Astrocyte (in vitro differentiated cells and primary cell): ENCODE measurements at regions not wholly inside any gene's neighbourhood (a gene's known extent, or its start where the extent isn't known, plus 50 kb on each side); places are given as distances from the start of the nearest gene placed in this dataset.

Source experiments
- DNase-seq: peaks from one replicate; pipeline ENCODE4 v3.0.0-alpha.2; 2010; ENCODE audit warnings: low read depth
- FAIRE-seq: peaks from 2 replicates; lab custom pipeline; 2011; peaks lifted over from hg19 to GRCh38; lab: Jason Lieb, UNC
- H2AFZ ChIP-seq: 2 replicates; pipeline ENCODE4 v1.6.0; 2012; ENCODE audit warnings: low read depth, low read length, inconsistent platforms
- H3K27ac ChIP-seq: 2 replicates; pipeline ENCODE4 v1.5.1; 2011; ENCODE audit warnings: low read depth, low read length, inconsistent platforms
- H3K27me3 ChIP-seq: 2 replicates; pipeline ENCODE4 v1.6.0; 2011; ENCODE audit warnings: low read length, inconsistent platforms; ENCODE audit not compliant: insufficient read depth
- H3K36me3 ChIP-seq: 2 replicates; pipeline ENCODE4 v1.5.1; 2011; ENCODE audit warnings: low read length, inconsistent platforms; ENCODE audit not compliant: insufficient read depth
- H3K4me1 ChIP-seq: 2 replicates; pipeline ENCODE4 v1.5.1; 2011; ENCODE audit warnings: low read length, inconsistent platforms; ENCODE audit not compliant: insufficient read depth
- H3K4me2 ChIP-seq: 2 replicates; pipeline ENCODE4 v1.6.0; 2012; ENCODE audit warnings: low read length, inconsistent platforms
- H3K4me3 ChIP-seq: 2 replicates; pipeline ENCODE4 v1.5.1; 2011; ENCODE audit warnings: low read depth, mild to moderate bottlenecking, low read length, inconsistent platforms; ENCODE audit not compliant: insufficient read depth
- H3K79me2 ChIP-seq: 2 replicates; pipeline ENCODE4 v1.6.0; 2012; ENCODE audit warnings: mild to moderate bottlenecking, low read length, inconsistent platforms; ENCODE audit not compliant: insufficient read depth
- H3K9ac ChIP-seq: 2 replicates; pipeline ENCODE4 v1.6.0; 2012; ENCODE audit warnings: mild to moderate bottlenecking, low read length, inconsistent platforms
- H3K9me3 ChIP-seq: 2 replicates; pipeline ENCODE4 v1.5.1; 2012; ENCODE audit warnings: low read depth, mild to moderate bottlenecking, low read length, inconsistent platforms; ENCODE audit not compliant: insufficient read depth
- H4K20me1 ChIP-seq: 2 replicates; pipeline ENCODE4 v1.6.0; 2012; ENCODE audit warnings: low read length, inconsistent platforms; ENCODE audit not compliant: insufficient read depth
- H3K27ac Mint-ChIP-seq: one replicate; pipeline ENCODE4 v1.8.0; 2021; ENCODE audit warnings: mild to moderate bottlenecking, mixed read lengths; ENCODE audit not compliant: unreplicated experiment
- H3K27me3 Mint-ChIP-seq: one replicate; pipeline ENCODE4 v1.8.0; 2021; ENCODE audit warnings: low read depth, mixed read lengths; ENCODE audit not compliant: unreplicated experiment
- H3K36me3 Mint-ChIP-seq: one replicate; pipeline ENCODE4 v1.8.0; 2021; ENCODE audit warnings: low read depth, mixed read lengths; ENCODE audit not compliant: unreplicated experiment
- H3K4me1 Mint-ChIP-seq: one replicate; pipeline ENCODE4 v1.8.0; 2021; ENCODE audit warnings: low read depth, mixed read lengths; ENCODE audit not compliant: unreplicated experiment
- H3K4me3 Mint-ChIP-seq: one replicate; pipeline ENCODE4 v1.8.0; 2021; ENCODE audit warnings: mild to moderate bottlenecking, moderate library complexity, mixed read lengths; ENCODE audit not compliant: unreplicated experiment
- H3K9me3 Mint-ChIP-seq: one replicate; pipeline ENCODE4 v1.8.0; 2021; ENCODE audit warnings: mild to moderate bottlenecking, mixed read lengths; ENCODE audit not compliant: unreplicated experiment
- EZH2 ChIP-seq: IDR thresholded peaks from 2 replicates; pipeline ENCODE4 v1.6.1; 2012; ENCODE audit warnings: mild to moderate bottlenecking, low read length, inconsistent platforms; ENCODE audit not compliant: insufficient read depth
- TF ChIP-seq, protein P1 (sequence below): IDR thresholded peaks from 2 replicates; pipeline ENCODE4 v1.5.1; 2011; ENCODE audit warnings: low read depth, mild to moderate bottlenecking, inconsistent platforms, low read length, moderate library complexity; ENCODE audit not compliant: insufficient read depth

DNA sequence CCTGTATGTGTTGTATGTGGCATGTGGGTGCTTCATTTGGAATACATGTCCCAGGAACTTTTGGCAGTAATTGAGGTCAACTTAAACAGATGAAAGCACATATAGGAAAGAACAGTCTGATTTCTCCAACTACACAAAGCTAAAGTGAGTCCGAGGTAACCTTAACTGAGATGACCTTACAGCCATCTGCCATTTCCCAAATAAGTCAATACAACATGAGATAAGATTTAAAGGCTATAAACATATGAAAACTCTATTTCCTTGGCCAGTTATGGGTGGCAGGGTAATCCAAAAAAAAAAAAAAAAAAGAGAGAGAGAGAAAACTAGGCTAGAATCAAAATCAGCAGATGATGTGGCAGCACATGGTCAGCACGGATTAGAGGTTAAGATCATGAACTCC is 1068.3 kb downstream of the KHDRBS2 start:
- Mint-ChIP-seq H3K4me1 (no peaks in the 10 kb centered on the region), H3K4me3 (no peak overlapping the region), H3K27me3 (no peaks in the 10 kb centered on the region), H3K27ac (no peak overlapping the region), H3K9me3 (no peaks in the 10 kb centered on the region), H3K36me3 (no peaks in the 10 kb centered on the region)
- no peak overlapping the region for H2AFZ ChIP-seq
- no peaks in the 10 kb centered on the region for H3K27me3 ChIP-seq
- H3K4me1 ChIP-seq = no peaks in the 10 kb centered on the region
- no peaks in the 10 kb centered on the region for H3K79me2 ChIP-seq
- H4K20me1 ChIP-seq = no peaks in the 10 kb centered on the region
- no peak overlapping the region for H3K27ac ChIP-seq
- DNase-seq (no peak), FAIRE-seq (no peak)
- TF ChIP-seq EZH2 = no peak
- TF ChIP-seq, protein P1, sequence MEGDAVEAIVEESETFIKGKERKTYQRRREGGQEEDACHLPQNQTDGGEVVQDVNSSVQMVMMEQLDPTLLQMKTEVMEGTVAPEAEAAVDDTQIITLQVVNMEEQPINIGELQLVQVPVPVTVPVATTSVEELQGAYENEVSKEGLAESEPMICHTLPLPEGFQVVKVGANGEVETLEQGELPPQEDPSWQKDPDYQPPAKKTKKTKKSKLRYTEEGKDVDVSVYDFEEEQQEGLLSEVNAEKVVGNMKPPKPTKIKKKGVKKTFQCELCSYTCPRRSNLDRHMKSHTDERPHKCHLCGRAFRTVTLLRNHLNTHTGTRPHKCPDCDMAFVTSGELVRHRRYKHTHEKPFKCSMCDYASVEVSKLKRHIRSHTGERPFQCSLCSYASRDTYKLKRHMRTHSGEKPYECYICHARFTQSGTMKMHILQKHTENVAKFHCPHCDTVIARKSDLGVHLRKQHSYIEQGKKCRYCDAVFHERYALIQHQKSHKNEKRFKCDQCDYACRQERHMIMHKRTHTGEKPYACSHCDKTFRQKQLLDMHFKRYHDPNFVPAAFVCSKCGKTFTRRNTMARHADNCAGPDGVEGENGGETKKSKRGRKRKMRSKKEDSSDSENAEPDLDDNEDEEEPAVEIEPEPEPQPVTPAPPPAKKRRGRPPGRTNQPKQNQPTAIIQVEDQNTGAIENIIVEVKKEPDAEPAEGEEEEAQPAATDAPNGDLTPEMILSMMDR = no peak
- H3K9me3 ChIP-seq = no peaks in the 10 kb centered on the region
- H3K9ac ChIP-seq = no peak overlapping the region
- no peaks in the 10 kb centered on the region for H3K36me3 ChIP-seq
- no peak overlapping the region for H3K4me2 ChIP-seq
- H3K4me3 ChIP-seq = no peak overlapping the region

DNA sequence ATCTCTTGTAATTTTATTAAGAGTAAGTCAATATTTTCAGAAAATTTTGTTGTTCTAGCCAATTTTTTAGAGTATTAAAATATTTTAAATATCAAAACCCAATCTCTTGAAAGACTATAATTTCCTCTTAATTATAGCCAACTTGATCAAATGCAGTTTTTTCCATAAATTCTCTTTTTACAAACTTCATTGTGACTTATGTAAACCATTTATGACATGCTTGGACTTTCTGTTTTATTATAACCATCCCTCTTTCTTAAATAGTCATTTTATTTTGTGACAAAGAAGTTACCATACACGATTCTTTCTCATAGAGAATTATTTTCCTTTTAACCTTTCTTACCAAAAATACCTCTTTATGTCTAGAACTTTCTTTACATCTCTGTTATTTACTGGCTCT is 1075.5 kb downstream of the KHDRBS2 start:
- FAIRE-seq = no peak
- Histone ChIP-seq H4K20me1 (no peaks in the 10 kb centered on the region), H3K9ac (no peak overlapping the region), H3K4me1 (no peaks in the 10 kb centered on the region), H3K4me2 (no peak overlapping the region), H2AFZ (no peak overlapping the region), H3K27me3 (no peaks in the 10 kb centered on the region), H3K4me3 (no peak overlapping the region), H3K36me3 (no peaks in the 10 kb centered on the region), H3K27ac (no peak overlapping the region), H3K9me3 (peaks cover 2% of the 10 kb centered on the region), H3K79me2 (no peaks in the 10 kb centered on the region)
- Mint-ChIP-seq H3K27me3 (no peaks in the 10 kb centered on the region), H3K4me3 (no peak overlapping the region), H3K9me3 (peaks cover 4% of the 10 kb centered on the region), H3K4me1 (no peaks in the 10 kb centered on the region), H3K27ac (no peak overlapping the region), H3K36me3 (no peaks in the 10 kb centered on the region)
- TF ChIP-seq, protein P1 = no peak
- TF ChIP-seq EZH2 = no peak
- DNase-seq = no peak

DNA sequence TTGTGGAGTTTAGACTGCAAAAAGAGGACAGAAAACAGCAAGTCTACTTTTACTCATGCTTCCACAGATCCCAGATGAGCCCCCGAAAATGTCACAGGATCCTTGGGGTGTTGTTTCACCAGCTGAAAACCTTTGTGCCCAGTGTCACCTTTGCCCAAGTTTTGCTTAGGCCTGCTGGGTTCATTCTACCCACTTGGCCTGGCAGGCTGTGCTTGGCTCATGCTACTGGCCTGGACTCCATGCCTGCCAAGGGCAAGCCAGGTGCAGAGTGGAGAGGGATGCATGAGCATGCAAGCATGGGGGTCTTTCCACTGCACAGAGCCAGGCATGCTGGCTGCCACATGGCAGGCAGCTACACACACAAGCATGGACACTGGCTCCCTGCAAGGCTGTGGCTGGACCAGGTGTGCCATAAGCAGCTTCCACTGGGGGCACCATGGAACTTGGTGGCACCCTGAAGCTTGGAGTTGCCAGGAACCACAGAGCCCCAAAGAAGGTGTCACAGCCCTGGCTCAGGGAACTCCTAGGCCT is 1082.0 kb downstream of the KHDRBS2 start:
- Histone ChIP-seq H3K36me3 (no peaks in the 10 kb centered on the region), H4K20me1 (no peaks in the 10 kb centered on the region), H3K9me3 (peaks cover 18% of the 10 kb centered on the region), H3K9ac (no peak overlapping the region), H3K27me3 (no peaks in the 10 kb centered on the region), H3K79me2 (no peaks in the 10 kb centered on the region), H3K4me3 (no peak overlapping the region), H3K27ac (no peak overlapping the region), H3K4me2 (no peak overlapping the region), H3K4me1 (no peaks in the 10 kb centered on the region), H2AFZ (no peak overlapping the region)
- no peak for FAIRE-seq
- Mint-ChIP-seq H3K4me1 (no peaks in the 10 kb centered on the region), H3K36me3 (no peaks in the 10 kb centered on the region), H3K4me3 (no peak overlapping the region), H3K9me3 (peaks cover 14% of the 10 kb centered on the region), H3K27ac (no peak overlapping the region), H3K27me3 (no peaks in the 10 kb centered on the region)
- no peak for DNase-seq
- TF ChIP-seq, protein P1 = no peak
- no peak for TF ChIP-seq EZH2
